GM18526 (cell line): ENCODE measurements at regions not wholly inside any gene's neighbourhood (a gene's known extent, or its start where the extent isn't known, plus 50 kb on each side); places are given as distances from the start of the nearest gene placed in this dataset.

Experiments
- POLR2A ChIP-seq: IDR thresholded peaks from 3 replicates; pipeline ENCODE4 v1.6.1; 2011; ENCODE audit not compliant: insufficient read length; ENCODE audit errors: extremely low read depth

DNA sequence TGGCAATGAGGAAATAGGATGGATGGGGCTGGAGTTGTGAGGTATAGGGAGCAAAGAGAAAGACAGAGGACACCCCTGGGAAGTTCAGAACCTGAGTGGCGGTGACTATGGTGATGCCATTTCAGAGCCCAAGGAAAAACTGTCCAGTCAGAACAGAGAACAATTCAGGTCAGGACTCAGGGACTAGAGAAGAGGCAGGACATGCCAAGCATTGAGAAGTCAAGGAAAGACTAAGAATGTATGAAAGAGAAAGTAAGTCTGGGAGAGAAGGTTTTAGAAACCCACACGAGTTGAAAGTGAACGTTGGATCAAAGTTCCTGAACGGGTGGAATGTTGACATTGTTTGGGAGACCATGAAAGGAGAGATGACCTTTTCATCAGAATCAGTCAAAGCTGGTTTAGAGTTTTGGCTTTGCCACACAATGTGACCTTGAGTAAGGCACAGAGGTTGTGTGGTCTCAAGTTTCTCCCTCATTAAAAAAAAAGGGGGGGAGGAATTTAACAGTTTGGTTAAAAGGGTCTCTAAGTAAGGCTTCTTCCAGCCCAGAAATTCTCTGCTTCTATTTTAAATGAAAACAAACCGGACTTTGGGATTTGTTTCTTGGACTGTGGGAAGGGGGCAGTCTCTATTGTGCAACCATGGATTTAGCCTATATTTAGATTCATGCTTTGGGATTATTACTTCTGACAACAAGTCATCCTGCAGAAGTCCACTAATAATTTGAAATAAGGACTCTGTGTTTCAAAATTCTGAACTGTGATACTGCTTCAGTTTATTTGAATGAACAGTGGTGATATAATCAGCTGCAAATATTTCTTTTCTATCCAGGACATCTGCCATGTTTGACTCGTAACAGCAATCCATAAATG, 315.9 kb upstream of the TBL1XR1 start:
- TF ChIP-seq POLR2A: no peak

DNA sequence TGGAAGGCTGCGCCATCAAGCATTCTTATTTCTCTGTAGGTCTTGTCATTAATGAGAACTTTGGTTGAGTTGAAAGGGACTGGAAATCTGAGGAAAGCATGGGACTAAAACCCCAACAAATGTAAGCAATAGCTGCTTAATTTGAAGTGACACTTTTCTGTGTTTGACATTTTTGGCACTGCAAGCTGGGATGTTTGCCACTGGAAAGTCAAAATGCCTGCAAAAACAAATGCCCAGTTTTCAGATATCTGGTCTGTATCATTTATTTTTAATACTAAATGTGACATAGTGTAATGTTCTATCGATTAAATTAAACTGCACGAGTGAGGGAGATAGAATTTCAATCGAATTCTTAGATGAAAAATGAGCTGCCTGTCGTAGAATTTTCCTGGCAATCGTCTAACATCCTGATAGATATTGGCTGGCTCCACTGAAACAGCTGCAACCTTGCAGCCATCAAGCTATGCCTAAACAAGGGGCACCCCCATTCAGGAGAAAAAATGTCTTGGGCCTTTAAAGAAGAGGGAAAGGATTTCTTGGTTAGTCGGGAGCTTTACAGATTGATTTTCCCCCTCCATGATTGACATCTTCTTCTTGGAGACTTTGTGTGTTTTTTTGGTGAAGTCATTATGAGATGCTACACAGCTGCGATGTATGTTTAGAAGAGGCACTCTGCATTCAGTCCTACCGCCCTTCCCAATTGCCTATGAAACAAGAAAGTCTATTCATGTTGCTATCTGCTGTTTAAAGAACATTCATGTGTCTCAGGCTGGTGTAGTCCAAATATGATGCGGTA, 316.7 kb upstream of the TBL1XR1 start:
- no peak for TF ChIP-seq POLR2A

DNA sequence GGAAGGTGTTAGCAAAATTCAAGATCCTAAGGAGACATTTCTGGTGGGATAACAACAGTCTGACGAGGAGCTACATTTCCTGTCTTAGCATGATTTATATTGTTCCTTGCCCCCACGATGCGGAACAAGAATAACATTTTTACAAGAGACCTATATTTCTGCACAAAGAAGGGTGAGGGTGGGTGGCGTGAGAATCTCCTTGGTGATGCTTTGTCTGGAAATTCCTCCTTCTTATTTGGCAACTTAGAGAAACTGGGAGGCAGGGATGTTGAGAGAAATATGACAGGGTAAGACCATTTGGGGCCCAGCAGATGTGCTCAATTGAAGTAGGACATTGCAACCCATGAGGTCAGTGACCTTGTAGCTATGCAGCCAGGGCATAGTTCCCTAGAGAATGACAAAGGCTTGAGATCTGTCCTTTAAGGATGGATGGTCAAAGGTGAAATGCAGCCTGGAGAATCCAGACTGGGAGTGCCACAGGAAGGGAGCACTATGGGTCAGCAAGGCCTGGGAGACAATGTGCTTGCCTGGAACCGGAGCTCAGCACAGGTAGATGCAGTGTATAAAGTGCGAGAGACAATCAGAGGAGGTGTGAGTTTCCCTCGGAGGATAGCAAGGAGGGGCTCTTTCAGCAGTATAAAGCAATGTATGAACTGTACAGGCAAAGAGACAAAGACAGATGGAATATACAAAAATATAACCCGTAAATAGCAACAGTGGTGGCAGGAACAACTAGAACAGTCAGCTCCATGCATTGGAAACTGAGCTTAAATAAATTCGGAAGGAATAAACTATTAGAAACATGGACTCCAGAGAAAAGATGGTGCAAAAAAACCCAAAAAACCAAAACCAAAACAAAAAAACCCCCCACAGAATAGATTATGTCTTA, 317.6 kb upstream of the TBL1XR1 start:
- no peak for TF ChIP-seq POLR2A

DNA sequence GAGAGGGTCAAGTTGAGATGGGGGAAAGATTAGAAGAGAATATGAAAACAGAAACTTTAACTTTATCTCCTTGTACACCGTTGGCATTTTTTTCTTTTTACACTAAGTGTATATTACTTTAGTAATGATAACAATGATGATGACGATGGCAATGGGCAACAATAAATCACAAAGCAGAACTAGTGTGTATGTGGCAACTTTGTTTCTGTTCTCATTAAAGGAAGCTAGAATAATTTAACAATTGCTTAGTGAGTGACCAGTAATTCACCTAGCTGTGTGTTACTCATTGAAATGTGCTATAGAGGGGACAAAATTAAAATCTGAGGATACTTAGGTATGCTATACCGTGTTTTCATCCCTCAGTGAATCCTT, 318.5 kb upstream of the TBL1XR1 start:
- TF ChIP-seq POLR2A: no peak

DNA sequence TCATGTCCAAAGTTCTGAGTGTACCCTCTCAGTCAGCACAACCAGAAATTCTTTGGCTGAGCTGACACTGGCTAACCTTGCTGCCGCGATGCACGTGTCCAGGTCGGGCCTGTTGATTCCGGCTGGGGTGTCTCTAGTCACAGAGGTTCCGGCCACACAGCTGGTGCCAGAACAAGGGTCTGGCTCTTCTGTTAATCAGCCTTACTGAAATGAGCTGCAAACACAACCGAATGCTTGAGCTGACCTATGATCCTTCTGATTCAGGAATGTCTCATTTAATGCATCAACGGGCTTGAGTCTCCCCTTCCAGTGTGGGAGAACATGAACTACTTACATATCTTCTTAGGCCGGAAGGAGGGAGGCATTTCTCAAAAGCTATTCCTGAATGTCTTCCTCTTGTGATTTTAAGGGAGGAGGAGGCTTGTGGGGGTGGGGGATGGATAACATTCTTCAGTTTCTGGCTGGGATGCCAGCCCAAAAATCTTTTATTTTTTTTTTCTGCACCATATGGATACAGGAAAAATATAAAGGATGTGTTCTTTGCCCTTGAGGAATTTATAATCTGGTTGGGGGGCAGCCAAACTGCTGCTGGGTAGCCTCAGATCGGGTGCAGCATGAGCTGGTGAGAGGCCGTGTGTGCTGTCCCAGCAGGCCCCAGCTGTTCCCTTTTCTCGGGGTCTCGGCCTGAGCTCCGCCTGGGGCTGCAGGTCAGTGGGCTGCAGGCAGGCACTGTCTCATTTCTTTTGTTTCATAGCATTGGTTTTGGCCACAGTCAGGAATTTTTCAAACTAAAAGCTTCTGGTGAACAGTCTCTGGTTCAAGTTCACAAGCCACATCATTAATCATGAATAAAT, 319.1 kb upstream of the TBL1XR1 start:
- no peak for TF ChIP-seq POLR2A

DNA sequence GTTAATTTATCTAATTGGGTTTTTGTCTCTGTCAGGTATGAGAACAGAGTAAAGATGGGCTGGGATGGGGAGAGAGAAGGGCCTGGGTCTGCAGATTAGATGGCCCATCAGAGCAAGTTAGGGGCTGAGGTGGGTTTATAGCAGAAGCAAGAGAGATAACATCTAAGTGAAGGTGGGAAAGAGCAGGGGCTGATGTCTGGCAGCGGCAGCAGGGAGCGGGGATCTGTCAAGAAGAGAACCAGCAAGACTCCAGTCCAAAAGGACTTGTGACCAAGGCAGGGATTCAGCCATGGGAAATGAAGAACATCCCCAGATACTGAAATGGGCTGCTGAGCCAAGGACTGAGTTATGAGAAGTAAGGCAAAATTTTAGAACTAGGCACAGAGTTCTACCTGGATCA, 320.6 kb upstream of the TBL1XR1 start:
- TF ChIP-seq POLR2A: no peak

DNA sequence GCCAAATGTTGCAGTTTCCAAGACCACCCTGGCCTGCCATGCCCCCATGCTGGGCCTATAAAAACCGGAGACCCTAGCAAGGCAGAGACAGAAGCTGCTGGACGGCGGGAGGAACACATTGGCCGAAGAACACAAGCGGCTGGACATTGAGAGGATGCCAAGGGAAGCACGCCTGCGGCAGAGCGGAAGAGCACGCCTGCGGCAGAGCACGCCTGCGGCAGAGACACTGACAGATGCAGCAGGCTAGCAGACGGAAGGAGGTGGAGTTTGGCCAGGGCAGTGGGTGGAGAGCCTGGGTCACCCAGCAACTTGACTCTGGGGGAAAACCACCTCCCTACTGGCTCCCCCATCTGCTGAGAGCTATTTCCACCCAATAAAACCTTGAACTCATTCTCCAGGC, 322.3 kb upstream of the TBL1XR1 start:
- TF ChIP-seq POLR2A: no peak

DNA sequence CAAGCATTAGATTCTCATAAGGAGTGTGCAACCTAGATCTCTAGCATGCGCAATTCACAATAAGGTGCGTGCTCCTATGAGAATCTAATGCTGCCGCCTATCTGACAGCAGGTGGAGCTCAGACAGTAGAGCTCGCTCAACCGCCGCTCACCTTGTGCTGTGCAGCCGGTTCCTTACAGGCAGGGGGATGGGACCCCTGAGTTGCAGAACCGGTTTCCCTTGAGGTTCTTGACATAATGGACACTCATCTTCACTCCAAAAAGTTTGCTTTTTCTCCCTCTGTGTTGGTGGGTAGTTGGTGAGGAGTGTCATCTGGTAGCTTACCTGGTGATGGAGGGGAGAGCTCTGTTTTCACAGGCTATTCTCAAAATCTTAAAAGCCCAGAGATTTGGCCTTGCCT, 324.0 kb upstream of the TBL1XR1 start:
- no peak for TF ChIP-seq POLR2A

DNA sequence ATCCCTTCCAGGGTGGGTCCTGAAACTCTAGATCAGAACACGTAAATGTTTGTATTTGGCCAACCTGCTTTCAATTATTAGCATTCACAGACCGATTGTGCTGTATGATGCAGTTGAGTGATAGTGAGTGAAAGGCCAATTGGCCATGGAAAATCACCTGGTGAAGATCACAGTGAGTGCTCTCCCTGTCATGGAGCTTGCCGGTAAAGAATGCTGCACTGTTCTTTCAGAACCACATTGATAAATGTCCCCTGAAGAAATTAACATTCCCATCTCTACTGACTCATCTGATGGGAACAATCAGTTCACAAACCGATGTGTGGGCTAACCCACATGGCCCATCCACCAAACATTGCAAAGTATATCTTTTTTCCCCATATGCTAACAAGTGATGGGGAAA, 324.8 kb upstream of the TBL1XR1 start:
- no peak for TF ChIP-seq POLR2A

DNA sequence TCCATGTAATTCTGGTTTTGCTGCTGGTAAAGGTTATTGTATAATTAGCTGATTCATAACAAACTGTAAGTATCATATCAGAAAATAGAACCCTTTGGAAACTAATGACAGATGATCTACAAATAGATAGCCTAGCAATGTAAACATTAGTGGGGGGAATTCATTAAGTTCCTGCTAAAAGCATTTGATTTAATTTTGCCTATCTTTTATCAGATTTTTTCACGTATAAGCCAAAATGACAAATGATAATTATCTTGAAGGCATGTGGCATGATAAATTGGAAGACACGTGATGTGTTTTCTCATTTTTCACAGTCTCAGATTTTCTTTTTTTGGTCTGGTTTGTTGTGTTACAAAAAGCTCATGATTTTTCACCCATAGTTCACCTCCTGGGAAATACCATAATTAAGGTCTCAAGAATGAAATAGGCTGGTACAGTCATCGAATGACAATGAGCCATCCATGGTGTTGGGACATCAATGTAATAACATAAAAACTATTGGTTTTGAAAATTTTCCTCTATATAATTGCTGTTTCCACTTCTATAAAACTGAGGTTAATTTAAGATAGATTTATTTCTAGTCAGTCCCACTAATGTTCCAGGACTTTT, 325.9 kb upstream of the TBL1XR1 start:
- TF ChIP-seq POLR2A: no peak

DNA sequence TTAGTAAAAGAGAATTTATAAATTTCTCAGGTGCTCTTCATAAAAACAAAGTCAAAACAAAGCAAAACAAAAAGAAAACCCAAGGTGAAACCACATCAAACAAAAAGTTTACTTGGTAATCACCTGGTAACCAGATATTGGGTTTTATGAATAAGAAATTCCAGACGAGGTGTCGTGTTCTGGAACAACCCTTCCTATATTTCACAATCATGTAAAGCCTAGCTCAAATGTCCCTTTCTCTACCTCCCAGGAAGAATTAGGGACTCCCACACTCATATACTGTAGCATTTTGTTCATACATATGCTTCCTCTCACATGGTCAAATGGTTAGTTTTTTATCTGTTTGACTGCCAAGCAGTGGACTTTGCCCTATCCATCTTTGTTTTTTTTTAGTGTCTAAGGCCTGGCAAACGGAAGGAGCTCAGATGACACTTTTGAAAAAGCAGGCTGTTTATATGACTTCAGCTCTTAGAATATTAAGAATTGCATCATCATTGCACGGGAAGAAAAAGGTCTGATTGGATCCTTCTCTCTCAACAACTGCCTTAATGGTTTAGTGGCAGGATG, 326.7 kb upstream of the TBL1XR1 start:
- no peak for TF ChIP-seq POLR2A

DNA sequence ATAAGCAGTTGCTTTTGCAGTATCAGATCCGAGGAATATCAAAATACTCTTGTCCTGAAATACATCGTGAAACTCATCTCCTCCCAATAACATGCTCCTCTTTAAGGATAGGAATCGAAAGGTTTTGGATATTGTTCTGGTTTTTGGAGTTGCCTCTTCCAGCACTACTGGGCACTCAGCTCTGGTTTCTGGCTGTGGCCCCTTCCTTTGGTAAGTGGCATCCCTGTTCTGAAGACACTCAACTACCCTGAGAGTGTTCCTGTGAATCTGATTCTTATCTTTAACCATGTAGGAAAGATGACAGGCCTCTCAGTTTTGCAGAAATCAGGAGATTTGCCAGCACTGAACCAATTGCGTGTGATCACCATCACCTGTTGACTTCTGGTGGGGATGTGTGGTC, 327.5 kb upstream of the TBL1XR1 start:
- TF ChIP-seq POLR2A: no peak

DNA sequence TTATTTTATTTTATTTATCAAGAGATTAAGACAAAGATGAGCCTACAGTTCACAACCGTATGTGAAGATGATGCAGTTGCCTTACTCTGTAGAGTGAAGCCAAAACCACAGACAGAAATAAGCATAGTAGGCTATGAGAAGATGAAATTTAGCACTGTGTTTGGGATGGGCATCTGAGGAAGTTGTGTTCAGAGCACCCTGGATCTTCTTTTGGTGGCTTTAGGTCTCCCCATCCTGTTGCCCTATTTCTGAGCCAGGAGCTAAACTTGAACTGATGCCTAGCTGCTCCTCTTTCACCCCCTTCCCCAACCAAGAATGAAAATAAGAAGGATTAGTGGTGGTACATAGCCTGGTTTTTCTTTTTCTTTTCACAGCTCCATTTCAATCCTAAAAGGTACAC, 328.1 kb upstream of the TBL1XR1 start:
- TF ChIP-seq POLR2A: no peak
